Endodermal cell (in vitro differentiated cells): ENCODE measurements at regions not wholly inside any gene's neighbourhood (a gene's known extent, or its start where the extent isn't known, plus 50 kb on each side); places are given as distances from the start of the nearest gene placed in this dataset.

ENCODE experiments used
- DNase-seq: peaks from one replicate; pipeline ENCODE4 v3.0.0-alpha.2; 2017
- H3K27ac ChIP-seq: 2 replicates; pipeline ENCODE4 v1.5.1; 2013; ENCODE audit warnings: mild to moderate bottlenecking, low read depth, low read length, moderate library complexity
- H3K27me3 ChIP-seq: 2 replicates; pipeline ENCODE4 v1.6.1; 2013; ENCODE audit warnings: mild to moderate bottlenecking, low read length, moderate library complexity; ENCODE audit not compliant: insufficient read depth, control insufficient read depth, poor library complexity, severe bottlenecking
- H3K36me3 ChIP-seq: 2 replicates; pipeline ENCODE4 v1.7.0; 2013; ENCODE audit warnings: mild to moderate bottlenecking, low read length, moderate library complexity; ENCODE audit not compliant: control insufficient read depth, insufficient read depth
- H3K4me1 ChIP-seq: one replicate; pipeline ENCODE4 v1.7.0; 2013; ENCODE audit warnings: low read length; ENCODE audit not compliant: control insufficient read depth, insufficient read depth
- H3K4me3 ChIP-seq: 2 replicates; pipeline ENCODE4 v1.5.1; 2013; ENCODE audit warnings: mild to moderate bottlenecking, low read length, moderate library complexity
- H3K9ac ChIP-seq: 2 replicates; pipeline ENCODE4 v1.6.1; 2013; ENCODE audit warnings: mild to moderate bottlenecking, low read length, moderate library complexity; ENCODE audit not compliant: poor library complexity, severe bottlenecking; ENCODE audit errors: extremely low read depth
- H3K9me3 ChIP-seq: 2 replicates; pipeline ENCODE4 v1.6.1; 2013; ENCODE audit warnings: mild to moderate bottlenecking, low read length, moderate library complexity; ENCODE audit not compliant: control insufficient read depth
- H3K27ac Mint-ChIP-seq: 2 replicates; pipeline ENCODE4 v1.8.0; 2020; ENCODE audit warnings: mixed read lengths
- H3K27me3 Mint-ChIP-seq: 2 replicates; pipeline ENCODE4 v1.8.0; 2021; ENCODE audit warnings: mild to moderate bottlenecking, mixed read lengths; ENCODE audit not compliant: insufficient read depth
- H3K36me3 Mint-ChIP-seq: 2 replicates; pipeline ENCODE4 v1.8.0; 2020; ENCODE audit warnings: low read depth, mixed read lengths
- H3K4me1 Mint-ChIP-seq: 2 replicates; pipeline ENCODE4 v1.8.0; 2020; ENCODE audit warnings: mixed read lengths
- H3K4me3 Mint-ChIP-seq: 2 replicates; pipeline ENCODE4 v1.8.0; 2020; ENCODE audit warnings: mild to moderate bottlenecking, moderate library complexity, mixed read lengths
- H3K9me3 Mint-ChIP-seq: 2 replicates; pipeline ENCODE4 v1.8.0; 2020; ENCODE audit warnings: mild to moderate bottlenecking, mixed read lengths
- CTCF ChIP-seq: fragments of 200-600 bp; sonication (generic); conservative IDR thresholded peaks from 2 replicates; pipeline ENCODE4 v1.5.0; 2021; ENCODE audit warnings: antibody characterized with exemption, mild to moderate bottlenecking
- WGBS, 2 experiments: methylation state at CpG; one replicate each; pipeline versions ENCODE4 v1.1.5 to v1.1.7; 2013; ENCODE audit warnings: missing lambda C conversion rate in 2 of 2, mixed read lengths in 1 of 2; ENCODE audit not compliant: insufficient coverage in 1 of 2, insufficient read length in 1 of 2; 5-methylcytosine and 5-hydroxymethylcytosine counted together

DNA sequence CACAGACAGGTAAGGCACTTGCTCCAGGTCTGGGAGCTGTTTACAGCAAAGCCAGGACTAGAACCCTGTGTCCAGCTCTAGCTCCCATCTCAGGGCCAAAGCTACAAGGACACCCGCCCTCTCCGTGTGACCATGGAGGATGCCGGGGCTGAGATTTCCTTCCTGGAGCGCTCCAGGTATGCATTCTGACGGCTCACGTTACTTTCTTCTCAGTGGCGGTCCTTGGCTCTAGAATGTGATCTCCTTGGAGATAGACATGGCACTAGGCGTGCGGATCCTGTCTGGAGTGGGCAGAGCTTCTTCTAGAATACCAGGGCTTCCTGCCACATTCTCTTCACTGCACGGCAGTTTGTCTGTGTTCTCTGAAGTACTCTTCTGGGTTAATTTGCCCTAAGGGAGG is 185.7 kb downstream of the OPA1 start:
- H3K9me3 ChIP-seq = no peaks in the 10 kb centered on the region
- Mint-ChIP-seq H3K27me3 (peaks cover 4% of the 10 kb centered on the region), H3K4me1 (peaks cover 68% of the 10 kb centered on the region), H3K4me3 (no peak overlapping the region), H3K9me3 (no peaks in the 10 kb centered on the region), H3K27ac (no peak overlapping the region), H3K36me3 (no peaks in the 10 kb centered on the region)
- no peak overlapping the region for H3K9ac ChIP-seq
- H3K27ac ChIP-seq = no peak overlapping the region
- peaks cover 34% of the 10 kb centered on the region for H3K4me1 ChIP-seq
- peak; percentile 39 for DNase-seq
- H3K27me3 ChIP-seq = no peaks in the 10 kb centered on the region
- no peaks in the 10 kb centered on the region for H3K36me3 ChIP-seq
- WGBS, 2 experiments = 94 to 97% methylated on average over 10 of the region's 10 CpGs
- H3K4me3 ChIP-seq = no peak overlapping the region
- no peak for TF ChIP-seq CTCF

- Histone ChIP-seq H3K4me1 (peaks cover 34% of the 10 kb centered on the region), H3K36me3 (no peaks in the 10 kb centered on the region), H3K27me3 (no peaks in the 10 kb centered on the region), H3K4me3 (no peak overlapping the region), H3K27ac (no peak overlapping the region), H3K9ac (no peak overlapping the region), H3K9me3 (no peaks in the 10 kb centered on the region)
- 94 to 98% methylated on average over 5 to 6 of the region's 6 CpGs for WGBS, 2 experiments
- no peak for TF ChIP-seq CTCF
- no peaks in the 10 kb centered on the region for H3K36me3 Mint-ChIP-seq
- H3K4me1 Mint-ChIP-seq = peaks cover 60% of the 10 kb centered on the region
- peak; percentile 32 for DNase-seq
- H3K9me3 Mint-ChIP-seq = no peaks in the 10 kb centered on the region
- H3K4me3 Mint-ChIP-seq = no peak overlapping the region
- no peak overlapping the region for H3K27ac Mint-ChIP-seq
- H3K27me3 Mint-ChIP-seq = peaks cover 4% of the 10 kb centered on the region
Observed at GRCh38 chr3:193779933-193780332, 186.9 kb downstream of the OPA1 start.

GRCh38 chr3:193780397-193780796 is 187.4 kb downstream of the OPA1 start:
- Mint-ChIP-seq H3K4me3 (no peak overlapping the region), H3K27me3 (peaks cover 4% of the 10 kb centered on the region), H3K9me3 (no peaks in the 10 kb centered on the region), H3K4me1 (peaks cover 57% of the 10 kb centered on the region), H3K27ac (peak overlapping the region; percentile 3), H3K36me3 (no peaks in the 10 kb centered on the region)
- H3K4me3 ChIP-seq = no peak overlapping the region
- H3K27me3 ChIP-seq = no peaks in the 10 kb centered on the region
- peaks cover 34% of the 10 kb centered on the region for H3K4me1 ChIP-seq
- no peak overlapping the region for H3K27ac ChIP-seq
- H3K9ac ChIP-seq = no peak overlapping the region
- DNase-seq = no peak
- 44% methylated on average over 8 of the region's 8 CpGs for WGBS, 2 experiments
- no peak for TF ChIP-seq CTCF
- H3K9me3 ChIP-seq = no peaks in the 10 kb centered on the region
- H3K36me3 ChIP-seq = no peaks in the 10 kb centered on the region
